Caco-2 (cell line): ENCODE measurements at regions not wholly inside any gene's neighbourhood (a gene's known extent, or its start where the extent isn't known, plus 50 kb on each side); places are given as distances from the start of the nearest gene placed in this dataset.

Source experiments
- BruUV-seq: library from RNA; stranded (reverse); fragments of 400-500 nt; replicated peaks from 2 replicates; lab custom pipeline; 2021; lab: Mats Ljungman, UMichigan
- CTCF ChIA-PET: fragments of 300-600 bp; sonication (Branson Sonifier 250); formaldehyde crosslinking; loops from one replicate; lab custom pipeline; 2022; ENCODE audit warnings: antibody characterized with exemption; lab: Charles Lee
- POLR2A ChIA-PET: fragments of 300-600 bp; sonication (Branson Sonifier 250); formaldehyde crosslinking; loops from one replicate; lab custom pipeline; 2022; ENCODE audit warnings: antibody characterized with exemption; lab: Charles Lee
- DNase-seq, 2 experiments: peaks; one replicate each; pipeline versions ENCODE4 v3.0.0 to v3.0.0-alpha.2; 2020 to 2022
- H3K27me3 ChIP-seq: replicated peaks from 2 replicates; pipeline ENCODE4 v1.6.0; 2011; ENCODE audit warnings: low read length; ENCODE audit not compliant: control insufficient read depth, insufficient read depth
- H3K36me3 ChIP-seq: 2 replicates; pipeline ENCODE4 v1.5.1; 2011; ENCODE audit warnings: low read length; ENCODE audit not compliant: control insufficient read depth, insufficient read depth
- H3K4me1 ChIP-seq: fragments of 250-450 bp; sonication (Bioruptor Pico); 2 replicates; pipeline ENCODE4 v1.5.1; 2020; ENCODE audit warnings: mild to moderate bottlenecking
- H3K4me3 ChIP-seq: 2 replicates; pipeline ENCODE4 v1.5.1; 2011; ENCODE audit warnings: low read depth, mild to moderate bottlenecking, control low read depth, low read length
- H3K9me3 ChIP-seq: fragments of 250-450 bp; sonication (Bioruptor Pico); 2 replicates; pipeline ENCODE4 v1.5.1; 2020; ENCODE audit warnings: mild to moderate bottlenecking, moderate library complexity
- H3K27ac Mint-ChIP-seq: one replicate; pipeline ENCODE4 v1.8.0; 2022; ENCODE audit warnings: mixed read lengths; ENCODE audit not compliant: unreplicated experiment
- H3K27me3 Mint-ChIP-seq: one replicate; pipeline ENCODE4 v1.8.0; 2022; ENCODE audit warnings: mixed read lengths; ENCODE audit not compliant: insufficient read depth, unreplicated experiment
- H3K36me3 Mint-ChIP-seq: one replicate; pipeline ENCODE4 v1.8.0; 2022; ENCODE audit warnings: mild to moderate bottlenecking, mixed read lengths; ENCODE audit not compliant: insufficient read depth, unreplicated experiment
- H3K4me1 Mint-ChIP-seq: one replicate; pipeline ENCODE4 v1.8.0; 2022; ENCODE audit warnings: low read depth, mixed read lengths; ENCODE audit not compliant: unreplicated experiment
- H3K4me3 Mint-ChIP-seq: one replicate; pipeline ENCODE4 v1.8.0; 2022; ENCODE audit warnings: mild to moderate bottlenecking, moderate library complexity, mixed read lengths; ENCODE audit not compliant: unreplicated experiment
- H3K9me3 Mint-ChIP-seq: one replicate; pipeline ENCODE4 v1.8.0; 2022; ENCODE audit warnings: mixed read lengths; ENCODE audit not compliant: unreplicated experiment
- intact Hi-C: fragments of 100-400 bp; cut with micrococcal nuclease; formaldehyde crosslinking; loops from one replicate; pipeline ENCODE4 v1.10.0; 2022; ENCODE audit not compliant: unreplicated experiment
- TF ChIP-seq, protein P1 (sequence below), 2 experiments: fragments of 200-600 bp in 1 of 2; IDR thresholded peaks; 1 replicate in 1 of 2; 2 replicates in 1 of 2; pipeline versions ENCODE4 v1.5.1 to v1.8.0; 2011 to 2022; ENCODE audit warnings: antibody characterized with exemption in 1 of 2, control low read depth in 1 of 2, inconsistent platforms in 1 of 2, low read depth in 1 of 2, low read length in 1 of 2, mild to moderate bottlenecking in 1 of 2, moderate library complexity in 1 of 2; ENCODE audit not compliant: insufficient read depth in 1 of 2, severe bottlenecking in 1 of 2, unreplicated experiment in 1 of 2

DNA sequence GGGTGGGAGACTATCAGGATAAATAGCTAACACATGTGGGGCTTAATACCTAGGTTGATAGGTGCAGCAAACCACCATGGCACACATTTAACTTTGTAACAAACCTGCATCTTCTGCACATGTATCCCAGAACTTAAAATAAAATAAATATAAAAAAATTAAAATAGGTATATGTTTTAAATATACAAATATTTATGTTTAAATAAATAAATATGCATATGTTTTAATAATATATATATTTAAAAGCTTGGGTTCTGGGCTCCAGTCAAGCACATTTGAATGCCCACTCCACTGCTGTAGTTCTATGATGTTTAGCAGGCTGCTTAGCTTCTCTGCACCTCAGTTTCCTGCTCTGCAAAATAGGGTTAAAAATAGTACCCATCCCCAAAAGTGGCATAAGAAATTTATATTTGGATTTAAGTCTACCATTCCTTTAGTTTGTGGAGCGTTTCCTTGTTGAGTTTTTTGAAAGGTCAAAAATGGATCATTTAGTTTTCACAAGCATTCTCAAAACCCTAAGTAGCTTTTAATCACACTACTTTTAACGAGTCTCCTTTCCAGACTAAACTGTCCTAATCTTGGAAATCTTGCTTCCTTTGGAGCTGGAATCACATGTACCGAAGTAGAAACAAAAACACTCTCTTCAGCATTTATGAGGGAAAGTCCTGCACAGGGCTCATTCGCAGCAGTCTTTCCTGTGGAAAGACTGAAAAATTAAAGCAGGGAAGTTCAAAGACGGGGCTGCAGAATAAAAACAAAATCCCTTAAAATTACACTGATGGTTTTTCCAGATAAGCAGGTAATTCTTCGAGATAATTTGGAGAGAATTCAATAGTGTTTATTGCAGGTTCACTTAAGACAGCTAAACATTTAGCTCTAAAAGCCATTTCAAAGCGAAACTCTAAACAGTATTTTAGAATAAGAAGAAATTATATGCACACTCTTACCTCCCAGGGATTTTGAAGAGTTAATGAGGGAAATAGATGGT is 111.7 kb upstream of the LYZL1 start:
- H3K27ac Mint-ChIP-seq = no peak overlapping the region
- no peak overlapping the region for H3K4me3 ChIP-seq
- BruUV-seq = no TSS peak
- DNase-seq = no peak
- peaks cover 35% of the 10 kb centered on the region for H3K9me3 Mint-ChIP-seq
- no peaks in the 10 kb centered on the region for H3K27me3 ChIP-seq
- peaks cover 13% of the 10 kb centered on the region for H3K4me1 Mint-ChIP-seq
- H3K9me3 ChIP-seq = peaks cover 4% of the 10 kb centered on the region; the same call in 1 of the 2 replicates
- no peaks in the 10 kb centered on the region for H3K27me3 Mint-ChIP-seq
- H3K36me3 ChIP-seq = no peaks in the 10 kb centered on the region
- H3K36me3 Mint-ChIP-seq = peaks cover 6% of the 10 kb centered on the region
- TF ChIP-seq, protein P1, sequence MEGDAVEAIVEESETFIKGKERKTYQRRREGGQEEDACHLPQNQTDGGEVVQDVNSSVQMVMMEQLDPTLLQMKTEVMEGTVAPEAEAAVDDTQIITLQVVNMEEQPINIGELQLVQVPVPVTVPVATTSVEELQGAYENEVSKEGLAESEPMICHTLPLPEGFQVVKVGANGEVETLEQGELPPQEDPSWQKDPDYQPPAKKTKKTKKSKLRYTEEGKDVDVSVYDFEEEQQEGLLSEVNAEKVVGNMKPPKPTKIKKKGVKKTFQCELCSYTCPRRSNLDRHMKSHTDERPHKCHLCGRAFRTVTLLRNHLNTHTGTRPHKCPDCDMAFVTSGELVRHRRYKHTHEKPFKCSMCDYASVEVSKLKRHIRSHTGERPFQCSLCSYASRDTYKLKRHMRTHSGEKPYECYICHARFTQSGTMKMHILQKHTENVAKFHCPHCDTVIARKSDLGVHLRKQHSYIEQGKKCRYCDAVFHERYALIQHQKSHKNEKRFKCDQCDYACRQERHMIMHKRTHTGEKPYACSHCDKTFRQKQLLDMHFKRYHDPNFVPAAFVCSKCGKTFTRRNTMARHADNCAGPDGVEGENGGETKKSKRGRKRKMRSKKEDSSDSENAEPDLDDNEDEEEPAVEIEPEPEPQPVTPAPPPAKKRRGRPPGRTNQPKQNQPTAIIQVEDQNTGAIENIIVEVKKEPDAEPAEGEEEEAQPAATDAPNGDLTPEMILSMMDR (IDR thresholded peaks at IDR 0.05; ENCODE audit: insufficient read depth in 1 of 2, low read depth in 1 of 2, low read length in 1 of 2, severe bottlenecking in 1 of 2, unreplicated experiment in 1 of 2) = no peak
- CTCF ChIA-PET = no interaction called here
- H3K4me3 Mint-ChIP-seq = no peak overlapping the region
- POLR2A ChIA-PET = interaction anchor here (0.6 kb wide), 1 partner anchor 765 kb away, joined by 4 read pairs; no protein-coding TSS in a partner anchor
- H3K4me1 ChIP-seq = no peaks in the 10 kb centered on the region
- intact Hi-C loops = no loop called here

DNA sequence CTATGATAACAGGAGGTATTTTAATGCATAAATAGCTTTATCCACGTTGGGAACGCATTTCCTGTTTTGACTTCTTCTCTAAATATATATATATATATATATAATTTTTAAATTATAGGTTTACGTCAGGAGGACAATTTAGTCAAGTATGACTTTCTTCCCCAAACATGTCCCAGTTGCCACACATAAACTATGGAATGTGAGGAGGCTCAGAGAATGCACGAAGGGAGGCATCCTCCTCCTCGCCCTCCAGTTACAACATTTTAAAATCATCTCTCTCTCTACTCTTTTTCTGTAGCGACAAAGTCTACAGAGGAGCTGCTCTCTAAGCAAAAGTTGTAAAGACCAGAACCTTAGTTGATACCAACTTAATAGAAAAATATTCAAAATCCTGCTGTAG is 106.9 kb upstream of the LYZL1 start:
- ChIA-PET CTCF (no interaction called here), POLR2A (no interaction called here)
- Mint-ChIP-seq H3K27me3 (no peaks in the 10 kb centered on the region), H3K27ac (no peak overlapping the region), H3K4me1 (peaks cover 16% of the 10 kb centered on the region), H3K4me3 (no peak overlapping the region), H3K36me3 (no peaks in the 10 kb centered on the region), H3K9me3 (no peaks in the 10 kb centered on the region)
- BruUV-seq = no TSS peak
- TF ChIP-seq, protein P1 (IDR thresholded peaks at IDR 0.05; ENCODE audit: insufficient read depth in 1 of 2, low read depth in 1 of 2, low read length in 1 of 2, severe bottlenecking in 1 of 2, unreplicated experiment in 1 of 2) = no peak
- H3K27me3 ChIP-seq = no peaks in the 10 kb centered on the region
- H3K36me3 ChIP-seq = no peaks in the 10 kb centered on the region
- H3K4me1 ChIP-seq = no peaks in the 10 kb centered on the region; the same call in 1 of the 2 replicates
- H3K9me3 ChIP-seq = no peaks in the 10 kb centered on the region
- no peak for DNase-seq
- H3K4me3 ChIP-seq = no peak overlapping the region
- intact Hi-C loops = no loop called here

GRCh38 chr10:29183301-29183945 is 105.4 kb upstream of the LYZL1 start:
- intact Hi-C loops = no loop called here
- Histone ChIP-seq H3K4me3 (no peak overlapping the region), H3K27me3 (no peaks in the 10 kb centered on the region), H3K9me3 (no peaks in the 10 kb centered on the region), H3K4me1 (no peaks in the 10 kb centered on the region; the same call in 1 of the 2 replicates), H3K36me3 (no peaks in the 10 kb centered on the region)
- H3K4me3 Mint-ChIP-seq = no peak overlapping the region
- no peak overlapping the region for H3K27ac Mint-ChIP-seq
- ChIA-PET CTCF (no interaction called here), POLR2A (no interaction called here)
- H3K4me1 Mint-ChIP-seq = peaks cover 8% of the 10 kb centered on the region
- no peaks in the 10 kb centered on the region for H3K36me3 Mint-ChIP-seq
- TF ChIP-seq, protein P1 (IDR thresholded peaks at IDR 0.05; ENCODE audit: insufficient read depth in 1 of 2, low read depth in 1 of 2, low read length in 1 of 2, severe bottlenecking in 1 of 2, unreplicated experiment in 1 of 2) = no peak
- no peaks in the 10 kb centered on the region for H3K27me3 Mint-ChIP-seq
- BruUV-seq = no TSS peak
- H3K9me3 Mint-ChIP-seq = no peaks in the 10 kb centered on the region
- no peak for DNase-seq
